Activated naive CD8-positive, alpha-beta T cell treated with anti-CD3 and anti-CD28 coated beads for 36 hours (primary cell): ENCODE measurements at regions not wholly inside any gene's neighbourhood (a gene's known extent, or its start where the extent isn't known, plus 50 kb on each side); places are given as distances from the start of the nearest gene placed in this dataset.

Experiments
- DNase-seq: peaks from one replicate; pipeline ENCODE4 v3.0.0; 2021
- H3K27ac Mint-ChIP-seq: one replicate; pipeline ENCODE4 v1.8.0; 2022; ENCODE audit warnings: mild to moderate bottlenecking, moderate library complexity, mixed read lengths
- H3K27me3 Mint-ChIP-seq: one replicate; pipeline ENCODE4 v1.8.0; 2022; ENCODE audit warnings: mild to moderate bottlenecking, mixed read lengths
- H3K36me3 Mint-ChIP-seq: one replicate; pipeline ENCODE4 v1.8.0; 2021; ENCODE audit warnings: mild to moderate bottlenecking, mixed read lengths
- H3K4me1 Mint-ChIP-seq: one replicate; pipeline ENCODE4 v1.8.0; 2021; ENCODE audit warnings: mixed read lengths
- H3K4me3 Mint-ChIP-seq: one replicate; pipeline ENCODE4 v1.8.0; 2022; ENCODE audit warnings: mild to moderate bottlenecking, moderate library complexity, mixed read lengths
- H3K9me3 Mint-ChIP-seq: one replicate; pipeline ENCODE4 v1.8.0; 2022; ENCODE audit warnings: mixed read lengths

- H3K27me3 Mint-ChIP-seq: no peaks in the 10 kb centered on the region
- DNase-seq: no peak
- H3K27ac Mint-ChIP-seq: no peak overlapping the region
- no peaks in the 10 kb centered on the region for H3K4me1 Mint-ChIP-seq
- H3K36me3 Mint-ChIP-seq: no peaks in the 10 kb centered on the region
- H3K4me3 Mint-ChIP-seq: no peak overlapping the region
- no peaks in the 10 kb centered on the region for H3K9me3 Mint-ChIP-seq
Observed at GRCh38 chr2:5040571-5040970, 651.6 kb upstream of the SOX11 start.

- Mint-ChIP-seq H3K9me3 (no peaks in the 10 kb centered on the region), H3K27me3 (no peaks in the 10 kb centered on the region), H3K4me1 (no peaks in the 10 kb centered on the region), H3K36me3 (no peaks in the 10 kb centered on the region), H3K4me3 (no peak overlapping the region), H3K27ac (no peak overlapping the region)
- no peak for DNase-seq
Observed at GRCh38 chr2:5041501-5041900, 650.7 kb upstream of the SOX11 start.

- H3K27me3 Mint-ChIP-seq: no peaks in the 10 kb centered on the region
- no peaks in the 10 kb centered on the region for H3K36me3 Mint-ChIP-seq
- no peaks in the 10 kb centered on the region for H3K9me3 Mint-ChIP-seq
Observed at GRCh38 chr2:5042666-5043440, 649.3 kb upstream of the SOX11 start.

GRCh38 chr2:5051300-5051699 is 640.9 kb upstream of the SOX11 start:
- no peaks in the 10 kb centered on the region for H3K27me3 Mint-ChIP-seq
- DNase-seq: no peak

More at GRCh38 chr2:5042666-5043440, 649.3 kb upstream of the SOX11 start:
- Mint-ChIP-seq H3K4me1 (no peaks in the 10 kb centered on the region), H3K27ac (no peak overlapping the region), H3K4me3 (no peak overlapping the region)
- DNase-seq: no peak

DNA sequence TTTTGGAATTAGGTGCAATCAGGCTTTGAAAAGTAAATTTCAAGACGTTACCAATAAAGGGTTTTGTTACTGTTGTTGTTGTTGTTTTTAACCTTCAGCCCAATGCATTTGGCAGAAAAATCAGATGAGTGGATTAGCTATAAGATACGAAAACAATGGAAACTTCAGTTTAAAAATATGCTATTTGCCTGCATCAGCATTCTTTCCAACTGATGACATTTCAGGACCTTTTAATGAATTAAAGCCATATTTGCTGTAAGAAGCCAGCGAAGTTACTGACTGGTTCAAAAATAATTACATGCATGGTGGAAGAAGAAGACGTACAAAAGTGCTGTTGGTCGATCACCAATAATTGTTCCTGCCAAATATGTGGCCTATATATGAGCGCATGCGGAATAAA is 639.3 kb upstream of the SOX11 start:
- DNase-seq: no peak
- Mint-ChIP-seq H3K27ac (no peak overlapping the region), H3K9me3 (no peaks in the 10 kb centered on the region), H3K4me3 (no peak overlapping the region), H3K36me3 (no peaks in the 10 kb centered on the region), H3K4me1 (no peaks in the 10 kb centered on the region), H3K27me3 (no peaks in the 10 kb centered on the region)

More at GRCh38 chr2:5051300-5051699, 640.9 kb upstream of the SOX11 start:
- no peak overlapping the region for H3K4me3 Mint-ChIP-seq
- no peaks in the 10 kb centered on the region for H3K9me3 Mint-ChIP-seq
- no peak overlapping the region for H3K27ac Mint-ChIP-seq
- no peaks in the 10 kb centered on the region for H3K36me3 Mint-ChIP-seq
- H3K4me1 Mint-ChIP-seq: no peaks in the 10 kb centered on the region

DNA sequence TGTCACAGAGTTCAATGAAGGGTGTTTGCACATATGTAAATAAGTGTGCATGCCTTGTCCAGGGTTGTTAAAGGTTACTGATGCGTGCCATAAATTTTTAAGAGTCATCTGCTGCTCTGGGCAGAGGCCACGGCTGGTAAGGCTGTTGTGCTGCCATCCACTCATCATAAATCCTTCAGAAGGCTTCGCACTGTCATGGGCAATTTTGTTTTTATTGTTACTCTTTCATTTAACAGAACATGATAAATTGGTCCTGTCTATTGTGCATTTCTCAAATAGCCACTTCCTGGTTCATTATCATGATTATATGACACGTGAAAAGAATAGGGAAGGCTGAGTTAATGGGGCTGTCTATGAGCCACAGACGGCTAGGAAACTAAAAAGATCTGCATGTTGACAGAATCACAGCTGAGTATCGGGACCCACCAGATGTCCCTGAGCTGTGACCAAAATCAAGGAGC is 634.3 kb upstream of the SOX11 start:
- no peak overlapping the region for H3K27ac Mint-ChIP-seq
- H3K4me3 Mint-ChIP-seq: no peak overlapping the region
- H3K36me3 Mint-ChIP-seq: no peaks in the 10 kb centered on the region
- no peaks in the 10 kb centered on the region for H3K9me3 Mint-ChIP-seq
- H3K4me1 Mint-ChIP-seq: no peaks in the 10 kb centered on the region
- DNase-seq: no peak
- H3K27me3 Mint-ChIP-seq: no peaks in the 10 kb centered on the region

DNA sequence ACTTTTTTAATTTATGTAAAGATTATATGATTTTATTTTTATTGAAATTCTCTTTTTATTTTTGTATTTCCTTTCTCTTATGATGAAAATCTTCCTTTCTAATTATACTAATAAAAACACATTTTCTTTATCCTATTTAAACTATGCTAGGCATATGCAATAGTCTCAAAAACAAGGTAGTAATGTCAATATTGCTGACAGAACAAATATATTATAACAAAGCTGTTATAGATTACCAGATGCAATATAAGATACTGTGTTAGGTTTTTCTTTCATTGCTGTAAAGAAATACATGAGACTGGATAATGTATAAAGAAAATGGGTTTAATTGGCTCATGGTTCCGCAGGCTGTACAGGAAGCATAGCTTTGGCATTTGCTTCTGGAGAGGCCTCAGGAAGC is 631.2 kb upstream of the SOX11 start:
- no peaks in the 10 kb centered on the region for H3K9me3 Mint-ChIP-seq
- no peaks in the 10 kb centered on the region for H3K36me3 Mint-ChIP-seq
- no peak for DNase-seq
- no peaks in the 10 kb centered on the region for H3K4me1 Mint-ChIP-seq
- no peak overlapping the region for H3K27ac Mint-ChIP-seq
- H3K27me3 Mint-ChIP-seq: no peaks in the 10 kb centered on the region
- H3K4me3 Mint-ChIP-seq: no peak overlapping the region

- H3K4me3 Mint-ChIP-seq: no peak overlapping the region
- no peak for DNase-seq
- H3K27me3 Mint-ChIP-seq: no peaks in the 10 kb centered on the region
- H3K27ac Mint-ChIP-seq: no peak overlapping the region
- H3K36me3 Mint-ChIP-seq: no peaks in the 10 kb centered on the region
- no peaks in the 10 kb centered on the region for H3K4me1 Mint-ChIP-seq
- H3K9me3 Mint-ChIP-seq: no peaks in the 10 kb centered on the region
Observed at GRCh38 chr2:5064687-5065086, 627.5 kb upstream of the SOX11 start.

- Mint-ChIP-seq H3K27ac (no peak overlapping the region), H3K9me3 (no peaks in the 10 kb centered on the region), H3K4me3 (no peak overlapping the region), H3K4me1 (no peaks in the 10 kb centered on the region), H3K27me3 (no peaks in the 10 kb centered on the region), H3K36me3 (no peaks in the 10 kb centered on the region)
- DNase-seq: no peak
Observed at GRCh38 chr2:5067816-5068215, 624.4 kb upstream of the SOX11 start.

- Mint-ChIP-seq H3K9me3 (no peaks in the 10 kb centered on the region), H3K27ac (no peak overlapping the region), H3K27me3 (no peaks in the 10 kb centered on the region), H3K36me3 (no peaks in the 10 kb centered on the region), H3K4me3 (no peak overlapping the region), H3K4me1 (no peaks in the 10 kb centered on the region)
- no peak for DNase-seq
Observed at GRCh38 chr2:5070257-5070656, 621.9 kb upstream of the SOX11 start.

GRCh38 chr2:5074733-5075132 is 617.5 kb upstream of the SOX11 start:
- no peaks in the 10 kb centered on the region for H3K27me3 Mint-ChIP-seq
- H3K4me1 Mint-ChIP-seq: no peaks in the 10 kb centered on the region
- no peak overlapping the region for H3K27ac Mint-ChIP-seq
- DNase-seq: no peak
- no peaks in the 10 kb centered on the region for H3K36me3 Mint-ChIP-seq
- H3K9me3 Mint-ChIP-seq: peaks cover 5% of the 10 kb centered on the region
- H3K4me3 Mint-ChIP-seq: no peak overlapping the region

DNA sequence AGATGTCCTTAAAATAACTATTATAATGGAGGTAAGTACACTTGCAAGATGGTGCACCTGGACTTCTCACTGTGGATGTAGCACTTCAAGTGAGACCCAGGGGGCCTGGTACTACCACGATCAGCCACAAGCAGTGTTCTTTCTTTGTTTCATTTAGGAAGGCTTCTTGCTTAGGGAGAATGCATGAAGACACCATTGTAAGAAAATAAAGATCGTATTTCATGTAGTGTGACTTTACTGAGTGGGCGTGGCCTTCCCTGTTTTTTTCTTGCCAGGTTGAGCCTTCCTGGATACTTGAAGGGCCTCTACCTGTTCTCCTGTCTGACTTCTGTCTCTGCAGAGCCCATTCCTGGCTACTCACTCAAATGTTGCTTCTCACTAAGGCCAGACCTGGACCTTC is 615.6 kb upstream of the SOX11 start:
- Mint-ChIP-seq H3K27me3 (no peaks in the 10 kb centered on the region), H3K4me3 (no peak overlapping the region), H3K27ac (no peak overlapping the region), H3K4me1 (no peaks in the 10 kb centered on the region), H3K36me3 (no peaks in the 10 kb centered on the region), H3K9me3 (peaks cover 6% of the 10 kb centered on the region)
- no peak for DNase-seq

- Mint-ChIP-seq H3K36me3 (no peaks in the 10 kb centered on the region), H3K27ac (no peak overlapping the region), H3K27me3 (no peaks in the 10 kb centered on the region), H3K9me3 (peaks cover 6% of the 10 kb centered on the region), H3K4me3 (no peak overlapping the region), H3K4me1 (no peaks in the 10 kb centered on the region)
- DNase-seq: no peak
Observed at GRCh38 chr2:5077479-5078089, 614.6 kb upstream of the SOX11 start.

GRCh38 chr2:5083402-5083801 is 608.8 kb upstream of the SOX11 start:
- H3K4me3 Mint-ChIP-seq: no peak overlapping the region
- H3K4me1 Mint-ChIP-seq: no peaks in the 10 kb centered on the region
- DNase-seq: no peak
- H3K36me3 Mint-ChIP-seq: no peaks in the 10 kb centered on the region
- H3K27ac Mint-ChIP-seq: no peak overlapping the region
- no peaks in the 10 kb centered on the region for H3K27me3 Mint-ChIP-seq
- H3K9me3 Mint-ChIP-seq: peaks cover 8% of the 10 kb centered on the region

DNA sequence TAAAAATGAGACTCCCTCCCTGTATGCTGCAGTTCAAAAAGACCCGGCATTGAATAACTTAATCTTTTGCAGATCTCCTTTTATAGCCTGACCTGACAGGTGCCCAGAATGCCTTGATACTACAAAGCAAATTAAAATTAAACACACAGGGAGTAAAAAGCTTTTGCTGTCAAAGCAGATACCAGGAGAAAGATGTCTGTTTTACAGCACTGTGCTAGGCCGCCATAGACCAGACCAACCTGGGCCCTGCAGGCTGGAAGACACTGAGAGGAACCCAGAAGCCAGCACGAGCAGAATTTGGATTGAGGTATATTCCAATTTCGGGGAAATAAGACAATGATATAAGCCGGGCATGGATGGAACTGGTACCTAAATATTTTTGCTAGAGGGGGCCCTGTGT is 602.8 kb upstream of the SOX11 start:
- no peaks in the 10 kb centered on the region for H3K4me1 Mint-ChIP-seq
- H3K36me3 Mint-ChIP-seq: no peaks in the 10 kb centered on the region
- no peak for DNase-seq
- H3K4me3 Mint-ChIP-seq: no peak overlapping the region
- H3K27ac Mint-ChIP-seq: no peak overlapping the region
- no peaks in the 10 kb centered on the region for H3K27me3 Mint-ChIP-seq
- H3K9me3 Mint-ChIP-seq: peaks cover 3% of the 10 kb centered on the region

DNA sequence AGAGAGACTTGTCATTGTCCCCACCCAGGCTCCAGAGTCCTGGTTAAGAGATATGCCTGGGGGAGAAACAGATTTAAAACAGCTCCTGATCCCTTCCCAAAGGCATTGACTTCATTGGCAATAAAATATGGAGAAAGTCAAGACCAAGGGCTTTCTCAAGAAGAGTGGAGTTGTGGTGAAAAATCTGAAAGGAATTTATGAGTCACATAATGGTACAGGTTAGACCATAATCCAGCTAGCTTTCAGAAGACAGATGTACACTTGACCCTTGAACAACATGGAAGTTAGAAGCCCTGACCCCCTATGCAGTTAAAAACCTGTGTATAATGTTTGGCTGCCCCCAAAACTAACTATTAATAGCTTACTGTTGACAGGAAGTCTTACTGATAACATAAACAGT is 599.1 kb upstream of the SOX11 start:
- H3K9me3 Mint-ChIP-seq: peaks cover 4% of the 10 kb centered on the region
- no peak overlapping the region for H3K27ac Mint-ChIP-seq
- H3K36me3 Mint-ChIP-seq: no peaks in the 10 kb centered on the region
- no peaks in the 10 kb centered on the region for H3K27me3 Mint-ChIP-seq
- no peak for DNase-seq
- no peaks in the 10 kb centered on the region for H3K4me1 Mint-ChIP-seq
- H3K4me3 Mint-ChIP-seq: no peak overlapping the region
